Activated T-helper 1 cell treated with anti-CD3 and anti-CD28 coated beads, Interleukin-2, amount 50 U/mL, for 16 hours (primary cell): ENCODE measurements at regions not wholly inside any gene's neighbourhood (a gene's known extent, or its start where the extent isn't known, plus 50 kb on each side); places are given as distances from the start of the nearest gene placed in this dataset.

Source experiments
- DNase-seq, 2 donors: peaks; one replicate each; pipeline ENCODE4 v3.0.0-alpha.2; 2020; ENCODE audit warnings: low read depth in 1 of 2, low spot score in 1 of 2

- DNase-seq, result no peak
These were observed 1155.2 kb upstream of the AUTS2 start for GRCh38 chr7:68442931-68443631.

GRCh38 chr7:68444042-68444441 lies 1154.2 kb upstream of the AUTS2 start:
- DNase-seq, result no peak

GRCh38 chr7:68444956-68445355 lies 1153.3 kb upstream of the AUTS2 start:
- DNase-seq, result no peak

GRCh38 chr7:68446183-68446582 lies 1152.1 kb upstream of the AUTS2 start:
- DNase-seq, result no peak

GRCh38 chr7:68449099-68449498 lies 1149.2 kb upstream of the AUTS2 start:
- no peak for DNase-seq

GRCh38 chr7:68449816-68450215 lies 1148.5 kb upstream of the AUTS2 start:
- DNase-seq, result no peak

GRCh38 chr7:68454931-68455330 lies 1143.3 kb upstream of the AUTS2 start:
- DNase-seq, result no peak

GRCh38 chr7:68456469-68456868 lies 1141.8 kb upstream of the AUTS2 start:
- no peak for DNase-seq

GRCh38 chr7:68457481-68457880 lies 1140.8 kb upstream of the AUTS2 start:
- DNase-seq, result no peak

- DNase-seq, result no peak
These were observed 1140.0 kb upstream of the AUTS2 start for GRCh38 chr7:68458010-68458908.

GRCh38 chr7:68461430-68461829 lies 1136.8 kb upstream of the AUTS2 start:
- no peak for DNase-seq

GRCh38 chr7:68470836-68471435 lies 1127.3 kb upstream of the AUTS2 start:
- no peak for DNase-seq

- no peak for DNase-seq
These were observed 1125.6 kb upstream of the AUTS2 start for GRCh38 chr7:68472688-68473087.

- DNase-seq, result no peak
These were observed 1123.5 kb upstream of the AUTS2 start for GRCh38 chr7:68474661-68475216.

- no peak for DNase-seq
These were observed 1121.3 kb upstream of the AUTS2 start for GRCh38 chr7:68476966-68477365.

- no peak for DNase-seq
These were observed 1119.9 kb upstream of the AUTS2 start for GRCh38 chr7:68478326-68478725.

- DNase-seq, result no peak
These were observed 1115.5 kb upstream of the AUTS2 start for GRCh38 chr7:68482800-68483199.

- no peak for DNase-seq
These were observed 1113.5 kb upstream of the AUTS2 start for GRCh38 chr7:68484731-68485130.

GRCh38 chr7:68485253-68485917 lies 1112.9 kb upstream of the AUTS2 start:
- no peak for DNase-seq

- DNase-seq, result no peak
These were observed 1109.8 kb upstream of the AUTS2 start for GRCh38 chr7:68488341-68489060.
